ENCODE measurements at regions not wholly inside any gene's neighbourhood (a gene's known extent, or its start where the extent isn't known, plus 50 kb on each side); places are given as distances from the start of the nearest gene placed in this dataset.

- TF ChIP-seq, protein P1, sequence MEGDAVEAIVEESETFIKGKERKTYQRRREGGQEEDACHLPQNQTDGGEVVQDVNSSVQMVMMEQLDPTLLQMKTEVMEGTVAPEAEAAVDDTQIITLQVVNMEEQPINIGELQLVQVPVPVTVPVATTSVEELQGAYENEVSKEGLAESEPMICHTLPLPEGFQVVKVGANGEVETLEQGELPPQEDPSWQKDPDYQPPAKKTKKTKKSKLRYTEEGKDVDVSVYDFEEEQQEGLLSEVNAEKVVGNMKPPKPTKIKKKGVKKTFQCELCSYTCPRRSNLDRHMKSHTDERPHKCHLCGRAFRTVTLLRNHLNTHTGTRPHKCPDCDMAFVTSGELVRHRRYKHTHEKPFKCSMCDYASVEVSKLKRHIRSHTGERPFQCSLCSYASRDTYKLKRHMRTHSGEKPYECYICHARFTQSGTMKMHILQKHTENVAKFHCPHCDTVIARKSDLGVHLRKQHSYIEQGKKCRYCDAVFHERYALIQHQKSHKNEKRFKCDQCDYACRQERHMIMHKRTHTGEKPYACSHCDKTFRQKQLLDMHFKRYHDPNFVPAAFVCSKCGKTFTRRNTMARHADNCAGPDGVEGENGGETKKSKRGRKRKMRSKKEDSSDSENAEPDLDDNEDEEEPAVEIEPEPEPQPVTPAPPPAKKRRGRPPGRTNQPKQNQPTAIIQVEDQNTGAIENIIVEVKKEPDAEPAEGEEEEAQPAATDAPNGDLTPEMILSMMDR (IDR thresholded peaks at IDR 0.05; ENCODE audit: insufficient read depth, low read length, poor library complexity, severe bottlenecking), result no peak
- no peak for TF ChIP-seq EZH2phosphoT487 (conservative IDR thresholded peaks at IDR 0.05; ENCODE audit: low read length)
Measured at GRCh38 chr7:41401833-41402232, 301.1 kb downstream of the INHBA start.

Measured in SU-DHL-6 (cell line).